ENCODE measurements at regions not wholly inside any gene's neighbourhood (a gene's known extent, or its start where the extent isn't known, plus 50 kb on each side); places are given as distances from the start of the nearest gene placed in this dataset.
A peak's percentile ranks its signal among the peaks of the same experiment; 100 is the strongest.

DNA sequence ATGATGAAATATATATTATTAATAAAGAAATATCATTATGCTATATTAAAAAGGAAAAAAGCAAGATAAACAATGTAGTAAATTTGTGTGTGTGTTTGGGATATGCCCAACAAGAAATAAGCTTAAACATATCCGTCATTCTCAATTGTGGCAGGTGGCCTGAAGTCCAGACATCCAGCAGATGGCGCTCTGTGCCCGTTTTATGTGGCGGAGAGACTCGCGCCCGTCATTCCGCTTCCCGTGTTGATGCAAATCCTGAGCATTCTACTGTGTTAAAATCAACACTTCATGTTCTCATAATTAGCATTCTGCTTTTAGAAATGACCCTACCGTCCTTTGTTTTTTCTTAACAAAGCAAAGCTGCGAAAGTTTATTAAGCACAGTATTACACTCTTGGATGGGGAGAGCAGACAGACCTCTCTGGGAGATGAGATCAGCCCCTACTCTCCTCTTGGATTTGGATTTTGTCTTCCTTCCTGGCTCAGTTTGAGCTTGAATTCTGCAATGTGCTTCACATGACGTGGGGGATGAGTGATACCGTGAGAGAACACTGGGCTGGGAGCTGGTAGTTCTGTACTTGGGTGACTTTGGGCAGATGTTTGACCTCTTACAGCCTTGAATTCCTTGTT lies 125.8 kb downstream of the MCHR2 start (continued):
- TF ChIP-seq, protein P1, sequence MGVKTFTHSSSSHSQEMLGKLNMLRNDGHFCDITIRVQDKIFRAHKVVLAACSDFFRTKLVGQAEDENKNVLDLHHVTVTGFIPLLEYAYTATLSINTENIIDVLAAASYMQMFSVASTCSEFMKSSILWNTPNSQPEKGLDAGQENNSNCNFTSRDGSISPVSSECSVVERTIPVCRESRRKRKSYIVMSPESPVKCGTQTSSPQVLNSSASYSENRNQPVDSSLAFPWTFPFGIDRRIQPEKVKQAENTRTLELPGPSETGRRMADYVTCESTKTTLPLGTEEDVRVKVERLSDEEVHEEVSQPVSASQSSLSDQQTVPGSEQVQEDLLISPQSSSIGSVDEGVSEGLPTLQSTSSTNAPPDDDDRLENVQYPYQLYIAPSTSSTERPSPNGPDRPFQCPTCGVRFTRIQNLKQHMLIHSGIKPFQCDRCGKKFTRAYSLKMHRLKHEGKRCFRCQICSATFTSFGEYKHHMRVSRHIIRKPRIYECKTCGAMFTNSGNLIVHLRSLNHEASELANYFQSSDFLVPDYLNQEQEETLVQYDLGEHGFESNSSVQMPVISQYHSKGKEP (CRISPR knock-in tag; IDR thresholded peaks at IDR 0.05): no peak
- 0 out of 2 replicates have a peak, but pooled peaks have one; percentile 27 for TF ChIP-seq RAD21 (CRISPR knock-in tag; IDR thresholded peaks at IDR 0.05)
- TF ChIP-seq TEAD3 (CRISPR knock-in tag; optimal IDR thresholded peaks at IDR 0.05; ENCODE audit: borderline replicate concordance): peak; percentile 13
- TF ChIP-seq STAG1 (CRISPR knock-in tag; IDR thresholded peaks at IDR 0.05): peak; percentile 85
- TF ChIP-seq, protein P2, sequence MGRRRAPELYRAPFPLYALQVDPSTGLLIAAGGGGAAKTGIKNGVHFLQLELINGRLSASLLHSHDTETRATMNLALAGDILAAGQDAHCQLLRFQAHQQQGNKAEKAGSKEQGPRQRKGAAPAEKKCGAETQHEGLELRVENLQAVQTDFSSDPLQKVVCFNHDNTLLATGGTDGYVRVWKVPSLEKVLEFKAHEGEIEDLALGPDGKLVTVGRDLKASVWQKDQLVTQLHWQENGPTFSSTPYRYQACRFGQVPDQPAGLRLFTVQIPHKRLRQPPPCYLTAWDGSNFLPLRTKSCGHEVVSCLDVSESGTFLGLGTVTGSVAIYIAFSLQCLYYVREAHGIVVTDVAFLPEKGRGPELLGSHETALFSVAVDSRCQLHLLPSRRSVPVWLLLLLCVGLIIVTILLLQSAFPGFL (CRISPR knock-in tag; IDR thresholded peaks at IDR 0.05): no peak
- peak; percentile 71 for TF ChIP-seq SMC3 (IDR thresholded peaks at IDR 0.05; ENCODE audit: low read length)
- no peak for TF ChIP-seq SMAD1 (CRISPR knock-in tag; IDR thresholded peaks at IDR 0.05; ENCODE audit: borderline replicate concordance, low read depth)
- no peak for TF ChIP-seq KDM5A (IDR thresholded peaks at IDR 0.05; ENCODE audit: borderline replicate concordance, low read length)
- TF ChIP-seq, protein P3, sequence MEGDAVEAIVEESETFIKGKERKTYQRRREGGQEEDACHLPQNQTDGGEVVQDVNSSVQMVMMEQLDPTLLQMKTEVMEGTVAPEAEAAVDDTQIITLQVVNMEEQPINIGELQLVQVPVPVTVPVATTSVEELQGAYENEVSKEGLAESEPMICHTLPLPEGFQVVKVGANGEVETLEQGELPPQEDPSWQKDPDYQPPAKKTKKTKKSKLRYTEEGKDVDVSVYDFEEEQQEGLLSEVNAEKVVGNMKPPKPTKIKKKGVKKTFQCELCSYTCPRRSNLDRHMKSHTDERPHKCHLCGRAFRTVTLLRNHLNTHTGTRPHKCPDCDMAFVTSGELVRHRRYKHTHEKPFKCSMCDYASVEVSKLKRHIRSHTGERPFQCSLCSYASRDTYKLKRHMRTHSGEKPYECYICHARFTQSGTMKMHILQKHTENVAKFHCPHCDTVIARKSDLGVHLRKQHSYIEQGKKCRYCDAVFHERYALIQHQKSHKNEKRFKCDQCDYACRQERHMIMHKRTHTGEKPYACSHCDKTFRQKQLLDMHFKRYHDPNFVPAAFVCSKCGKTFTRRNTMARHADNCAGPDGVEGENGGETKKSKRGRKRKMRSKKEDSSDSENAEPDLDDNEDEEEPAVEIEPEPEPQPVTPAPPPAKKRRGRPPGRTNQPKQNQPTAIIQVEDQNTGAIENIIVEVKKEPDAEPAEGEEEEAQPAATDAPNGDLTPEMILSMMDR (CRISPR knock-in tag; IDR thresholded peaks at IDR 0.05): peak; percentile 88
- TF ChIP-seq, protein P4, sequence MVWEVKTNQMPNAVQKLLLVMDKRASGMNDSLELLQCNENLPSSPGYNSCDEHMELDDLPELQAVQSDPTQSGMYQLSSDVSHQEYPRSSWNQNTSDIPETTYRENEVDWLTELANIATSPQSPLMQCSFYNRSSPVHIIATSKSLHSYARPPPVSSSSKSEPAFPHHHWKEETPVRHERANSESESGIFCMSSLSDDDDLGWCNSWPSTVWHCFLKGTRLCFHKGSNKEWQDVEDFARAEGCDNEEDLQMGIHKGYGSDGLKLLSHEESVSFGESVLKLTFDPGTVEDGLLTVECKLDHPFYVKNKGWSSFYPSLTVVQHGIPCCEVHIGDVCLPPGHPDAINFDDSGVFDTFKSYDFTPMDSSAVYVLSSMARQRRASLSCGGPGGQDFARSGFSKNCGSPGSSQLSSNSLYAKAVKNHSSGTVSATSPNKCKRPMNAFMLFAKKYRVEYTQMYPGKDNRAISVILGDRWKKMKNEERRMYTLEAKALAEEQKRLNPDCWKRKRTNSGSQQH (CRISPR knock-in tag; IDR thresholded peaks at IDR 0.05; ENCODE audit: low read depth): no peak
- TF ChIP-seq, protein P5, sequence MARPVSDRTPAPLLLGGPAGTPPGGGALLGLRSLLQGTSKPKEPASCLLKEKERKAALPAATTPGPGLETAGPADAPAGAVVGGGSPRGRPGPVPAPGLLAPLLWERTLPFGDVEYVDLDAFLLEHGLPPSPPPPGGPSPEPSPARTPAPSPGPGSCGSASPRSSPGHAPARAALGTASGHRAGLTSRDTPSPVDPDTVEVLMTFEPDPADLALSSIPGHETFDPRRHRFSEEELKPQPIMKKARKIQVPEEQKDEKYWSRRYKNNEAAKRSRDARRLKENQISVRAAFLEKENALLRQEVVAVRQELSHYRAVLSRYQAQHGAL (CRISPR knock-in tag; IDR thresholded peaks at IDR 0.05; ENCODE audit: not compliant biosample characterization): no peak
- TF ChIP-seq, protein P6, sequence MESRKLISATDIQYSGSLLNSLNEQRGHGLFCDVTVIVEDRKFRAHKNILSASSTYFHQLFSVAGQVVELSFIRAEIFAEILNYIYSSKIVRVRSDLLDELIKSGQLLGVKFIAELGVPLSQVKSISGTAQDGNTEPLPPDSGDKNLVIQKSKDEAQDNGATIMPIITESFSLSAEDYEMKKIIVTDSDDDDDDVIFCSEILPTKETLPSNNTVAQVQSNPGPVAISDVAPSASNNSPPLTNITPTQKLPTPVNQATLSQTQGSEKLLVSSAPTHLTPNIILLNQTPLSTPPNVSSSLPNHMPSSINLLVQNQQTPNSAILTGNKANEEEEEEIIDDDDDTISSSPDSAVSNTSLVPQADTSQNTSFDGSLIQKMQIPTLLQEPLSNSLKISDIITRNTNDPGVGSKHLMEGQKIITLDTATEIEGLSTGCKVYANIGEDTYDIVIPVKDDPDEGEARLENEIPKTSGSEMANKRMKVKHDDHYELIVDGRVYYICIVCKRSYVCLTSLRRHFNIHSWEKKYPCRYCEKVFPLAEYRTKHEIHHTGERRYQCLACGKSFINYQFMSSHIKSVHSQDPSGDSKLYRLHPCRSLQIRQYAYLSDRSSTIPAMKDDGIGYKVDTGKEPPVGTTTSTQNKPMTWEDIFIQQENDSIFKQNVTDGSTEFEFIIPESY (CRISPR knock-in tag; IDR thresholded peaks at IDR 0.05): peak; percentile 78; the same call in 1 of the 2 replicates
- TF ChIP-seq FOSL1 (CRISPR knock-in tag; IDR thresholded peaks at IDR 0.05; ENCODE audit: borderline replicate concordance): no peak
- TF ChIP-seq, protein P7, sequence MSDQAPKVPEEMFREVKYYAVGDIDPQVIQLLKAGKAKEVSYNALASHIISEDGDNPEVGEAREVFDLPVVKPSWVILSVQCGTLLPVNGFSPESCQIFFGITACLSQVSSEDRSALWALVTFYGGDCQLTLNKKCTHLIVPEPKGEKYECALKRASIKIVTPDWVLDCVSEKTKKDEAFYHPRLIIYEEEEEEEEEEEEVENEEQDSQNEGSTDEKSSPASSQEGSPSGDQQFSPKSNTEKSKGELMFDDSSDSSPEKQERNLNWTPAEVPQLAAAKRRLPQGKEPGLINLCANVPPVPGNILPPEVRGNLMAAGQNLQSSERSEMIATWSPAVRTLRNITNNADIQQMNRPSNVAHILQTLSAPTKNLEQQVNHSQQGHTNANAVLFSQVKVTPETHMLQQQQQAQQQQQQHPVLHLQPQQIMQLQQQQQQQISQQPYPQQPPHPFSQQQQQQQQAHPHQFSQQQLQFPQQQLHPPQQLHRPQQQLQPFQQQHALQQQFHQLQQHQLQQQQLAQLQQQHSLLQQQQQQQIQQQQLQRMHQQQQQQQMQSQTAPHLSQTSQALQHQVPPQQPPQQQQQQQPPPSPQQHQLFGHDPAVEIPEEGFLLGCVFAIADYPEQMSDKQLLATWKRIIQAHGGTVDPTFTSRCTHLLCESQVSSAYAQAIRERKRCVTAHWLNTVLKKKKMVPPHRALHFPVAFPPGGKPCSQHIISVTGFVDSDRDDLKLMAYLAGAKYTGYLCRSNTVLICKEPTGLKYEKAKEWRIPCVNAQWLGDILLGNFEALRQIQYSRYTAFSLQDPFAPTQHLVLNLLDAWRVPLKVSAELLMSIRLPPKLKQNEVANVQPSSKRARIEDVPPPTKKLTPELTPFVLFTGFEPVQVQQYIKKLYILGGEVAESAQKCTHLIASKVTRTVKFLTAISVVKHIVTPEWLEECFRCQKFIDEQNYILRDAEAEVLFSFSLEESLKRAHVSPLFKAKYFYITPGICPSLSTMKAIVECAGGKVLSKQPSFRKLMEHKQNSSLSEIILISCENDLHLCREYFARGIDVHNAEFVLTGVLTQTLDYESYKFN (CRISPR knock-in tag; conservative IDR thresholded peaks at IDR 0.05): no peak
